NB4 (cell line): ENCODE measurements at regions not wholly inside any gene's neighbourhood (a gene's known extent, or its start where the extent isn't known, plus 50 kb on each side); places are given as distances from the start of the nearest gene placed in this dataset.

Experiments used
- CTCF ChIP-seq: IDR thresholded peaks from one replicate; pipeline ENCODE4 v1.5.1; 2012; ENCODE audit warnings: low read depth, low read length
- MAX ChIP-seq: IDR thresholded peaks from 2 replicates; pipeline ENCODE4 v1.6.1; 2011; ENCODE audit warnings: low read depth, low read length
- MYC ChIP-seq: IDR thresholded peaks from 2 replicates; pipeline ENCODE4 v1.6.1; 2011; ENCODE audit warnings: low read depth, low read length
- POLR2A ChIP-seq: IDR thresholded peaks from 2 replicates; pipeline ENCODE4 v1.6.1; 2011; ENCODE audit warnings: mild to moderate bottlenecking; ENCODE audit not compliant: insufficient read length; ENCODE audit errors: extremely low read depth

GRCh38 chr6:96301023-96301422 is 220.6 kb upstream of the UFL1 start:
- TF ChIP-seq CTCF (no peak), POLR2A (no peak), MAX (no peak), MYC (no peak)
